Nephron progenitor cell (in vitro differentiated cells): ENCODE measurements at regions not wholly inside any gene's neighbourhood (a gene's known extent, or its start where the extent isn't known, plus 50 kb on each side); places are given as distances from the start of the nearest gene placed in this dataset.
A peak's percentile ranks its signal among the peaks of the same experiment; 100 is the strongest.

Source experiments
- DNase-seq: peaks from one replicate; pipeline ENCODE4 v3.0.0; 2021
- H3K27ac Mint-ChIP-seq: 2 replicates; pipeline ENCODE4 v1.8.0; 2021; ENCODE audit warnings: mild to moderate bottlenecking, moderate library complexity, mixed read lengths
- H3K27me3 Mint-ChIP-seq: 2 replicates; pipeline ENCODE4 v1.8.0; 2021; ENCODE audit warnings: mild to moderate bottlenecking, low read depth, mixed read lengths; ENCODE audit not compliant: poor library complexity
- H3K36me3 Mint-ChIP-seq: 2 replicates; pipeline ENCODE4 v1.8.0; 2021; ENCODE audit warnings: low read depth, mixed read lengths
- H3K4me1 Mint-ChIP-seq: 2 replicates; pipeline ENCODE4 v1.8.0; 2021; ENCODE audit warnings: mixed read lengths
- H3K4me3 Mint-ChIP-seq: 2 replicates; pipeline ENCODE4 v1.8.0; 2021; ENCODE audit warnings: mild to moderate bottlenecking, moderate library complexity, mixed read lengths
- H3K9me3 Mint-ChIP-seq: 2 replicates; pipeline ENCODE4 v1.8.0; 2021; ENCODE audit warnings: mild to moderate bottlenecking, moderate library complexity, mixed read lengths
- TF ChIP-seq, protein P1 (sequence below): fragments of 200-600 bp; sonication (generic); IDR thresholded peaks from 2 replicates; pipeline ENCODE4 v1.5.0; 2021; ENCODE audit warnings: antibody characterized with exemption

DNA sequence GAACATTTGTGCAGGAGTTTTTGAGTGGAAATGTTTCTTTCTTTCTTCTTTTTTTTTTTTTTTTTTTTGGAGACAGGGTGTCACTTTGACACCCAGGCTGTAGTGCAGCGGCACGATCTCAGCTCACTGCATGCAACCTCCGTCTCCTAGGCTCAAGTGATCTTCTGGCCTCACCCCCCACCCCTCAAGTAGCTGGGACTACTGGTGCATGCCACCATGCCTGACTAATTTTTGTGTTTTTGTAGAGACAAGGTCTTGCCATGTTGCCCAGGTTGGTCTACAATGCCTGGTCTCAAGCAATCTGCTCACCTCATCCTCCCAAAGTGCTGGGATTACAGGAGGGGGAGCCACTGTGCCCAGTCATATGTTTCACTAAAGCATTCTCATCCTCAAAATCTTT, 69.2 kb upstream of the BCAT1 start:
- DNase-seq, result no peak
- no peaks in the 10 kb centered on the region for H3K4me1 Mint-ChIP-seq
- H3K36me3 Mint-ChIP-seq, result no peaks in the 10 kb centered on the region
- no peak overlapping the region for H3K4me3 Mint-ChIP-seq
- H3K27me3 Mint-ChIP-seq, result peaks cover 10% of the 10 kb centered on the region
- H3K9me3 Mint-ChIP-seq, result peaks cover 20% of the 10 kb centered on the region
- TF ChIP-seq, protein P1, sequence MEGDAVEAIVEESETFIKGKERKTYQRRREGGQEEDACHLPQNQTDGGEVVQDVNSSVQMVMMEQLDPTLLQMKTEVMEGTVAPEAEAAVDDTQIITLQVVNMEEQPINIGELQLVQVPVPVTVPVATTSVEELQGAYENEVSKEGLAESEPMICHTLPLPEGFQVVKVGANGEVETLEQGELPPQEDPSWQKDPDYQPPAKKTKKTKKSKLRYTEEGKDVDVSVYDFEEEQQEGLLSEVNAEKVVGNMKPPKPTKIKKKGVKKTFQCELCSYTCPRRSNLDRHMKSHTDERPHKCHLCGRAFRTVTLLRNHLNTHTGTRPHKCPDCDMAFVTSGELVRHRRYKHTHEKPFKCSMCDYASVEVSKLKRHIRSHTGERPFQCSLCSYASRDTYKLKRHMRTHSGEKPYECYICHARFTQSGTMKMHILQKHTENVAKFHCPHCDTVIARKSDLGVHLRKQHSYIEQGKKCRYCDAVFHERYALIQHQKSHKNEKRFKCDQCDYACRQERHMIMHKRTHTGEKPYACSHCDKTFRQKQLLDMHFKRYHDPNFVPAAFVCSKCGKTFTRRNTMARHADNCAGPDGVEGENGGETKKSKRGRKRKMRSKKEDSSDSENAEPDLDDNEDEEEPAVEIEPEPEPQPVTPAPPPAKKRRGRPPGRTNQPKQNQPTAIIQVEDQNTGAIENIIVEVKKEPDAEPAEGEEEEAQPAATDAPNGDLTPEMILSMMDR, result no peak
- no peak overlapping the region for H3K27ac Mint-ChIP-seq

DNA sequence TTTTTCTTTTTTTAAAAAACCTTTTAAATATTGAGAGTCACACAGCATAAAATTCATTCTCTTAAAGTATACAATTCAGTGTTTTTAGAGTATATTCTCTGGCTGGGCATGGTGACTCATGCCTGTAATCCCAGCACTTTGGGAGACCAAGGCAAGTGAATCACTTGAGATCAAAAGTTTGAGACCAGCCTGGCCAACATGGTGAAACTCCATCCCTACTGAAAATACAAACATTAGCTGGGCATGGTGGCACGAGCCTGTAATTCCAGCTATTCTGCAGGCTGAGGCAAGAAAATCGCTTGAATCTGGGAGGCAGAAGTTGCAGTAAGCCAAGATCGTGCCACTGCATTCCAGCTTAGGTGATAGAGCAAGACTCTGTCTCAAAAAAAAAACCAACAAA, 68.4 kb upstream of the BCAT1 start:
- peaks cover 10% of the 10 kb centered on the region for H3K27me3 Mint-ChIP-seq
- no peak overlapping the region for H3K27ac Mint-ChIP-seq
- TF ChIP-seq, protein P1, result no peak
- peaks cover 20% of the 10 kb centered on the region for H3K9me3 Mint-ChIP-seq
- H3K4me3 Mint-ChIP-seq, result no peak overlapping the region
- H3K4me1 Mint-ChIP-seq, result no peaks in the 10 kb centered on the region
- no peak for DNase-seq
- H3K36me3 Mint-ChIP-seq, result no peaks in the 10 kb centered on the region

DNA sequence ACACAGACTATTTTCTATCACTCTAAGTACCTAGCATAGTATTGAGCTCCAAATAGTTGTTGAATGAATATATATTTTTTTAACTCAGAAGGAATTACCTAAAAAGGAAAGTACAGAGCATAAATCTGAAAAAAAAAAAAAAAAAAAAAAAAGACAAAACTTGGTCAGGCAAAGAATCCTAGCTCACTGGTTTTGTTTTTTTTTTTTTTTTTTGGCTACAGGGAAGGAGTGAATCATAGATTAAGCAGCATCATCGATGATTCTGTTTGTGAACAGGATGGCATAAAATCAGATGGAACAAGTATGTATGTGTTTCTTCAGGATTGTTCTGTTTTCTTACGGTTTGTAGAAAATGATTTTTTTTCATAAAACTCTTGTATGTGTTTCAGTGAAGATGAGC, 66.1 kb upstream of the BCAT1 start:
- peak overlapping the region; percentile 34 for H3K27ac Mint-ChIP-seq
- no peaks in the 10 kb centered on the region for H3K4me1 Mint-ChIP-seq
- DNase-seq, result no peak

DNA sequence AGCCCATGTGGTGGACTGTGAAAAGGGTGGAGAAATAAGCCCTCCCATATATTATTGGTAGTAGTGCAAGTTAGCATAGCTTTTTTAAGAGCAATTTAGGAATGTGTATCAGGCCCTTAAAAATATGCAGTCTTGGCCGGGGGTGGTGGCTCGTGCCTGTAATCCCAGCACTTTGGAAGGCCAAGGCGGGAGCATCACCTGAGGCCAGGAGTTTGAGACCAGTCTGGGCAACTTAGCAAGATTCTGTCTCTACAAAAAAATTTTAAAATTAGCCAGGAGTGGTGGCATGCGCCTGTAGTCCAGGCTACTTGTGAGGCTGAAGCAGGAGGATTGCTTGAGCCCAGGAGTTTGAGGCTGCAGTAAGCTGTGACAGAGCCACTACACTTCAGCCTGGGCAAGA, 64.2 kb upstream of the BCAT1 start:
- TF ChIP-seq, protein P1, result no peak
- Mint-ChIP-seq H3K27ac (no peak overlapping the region), H3K27me3 (peaks cover 6% of the 10 kb centered on the region), H3K4me1 (no peaks in the 10 kb centered on the region), H3K36me3 (no peaks in the 10 kb centered on the region), H3K9me3 (no peaks in the 10 kb centered on the region), H3K4me3 (no peak overlapping the region)
- no peak for DNase-seq

More for the DNA sequence above, 66.1 kb upstream of the BCAT1 start:
- TF ChIP-seq, protein P1, result no peak
- peaks cover 12% of the 10 kb centered on the region for H3K9me3 Mint-ChIP-seq
- no peaks in the 10 kb centered on the region for H3K36me3 Mint-ChIP-seq
- peaks cover 10% of the 10 kb centered on the region for H3K27me3 Mint-ChIP-seq
- no peak overlapping the region for H3K4me3 Mint-ChIP-seq

DNA sequence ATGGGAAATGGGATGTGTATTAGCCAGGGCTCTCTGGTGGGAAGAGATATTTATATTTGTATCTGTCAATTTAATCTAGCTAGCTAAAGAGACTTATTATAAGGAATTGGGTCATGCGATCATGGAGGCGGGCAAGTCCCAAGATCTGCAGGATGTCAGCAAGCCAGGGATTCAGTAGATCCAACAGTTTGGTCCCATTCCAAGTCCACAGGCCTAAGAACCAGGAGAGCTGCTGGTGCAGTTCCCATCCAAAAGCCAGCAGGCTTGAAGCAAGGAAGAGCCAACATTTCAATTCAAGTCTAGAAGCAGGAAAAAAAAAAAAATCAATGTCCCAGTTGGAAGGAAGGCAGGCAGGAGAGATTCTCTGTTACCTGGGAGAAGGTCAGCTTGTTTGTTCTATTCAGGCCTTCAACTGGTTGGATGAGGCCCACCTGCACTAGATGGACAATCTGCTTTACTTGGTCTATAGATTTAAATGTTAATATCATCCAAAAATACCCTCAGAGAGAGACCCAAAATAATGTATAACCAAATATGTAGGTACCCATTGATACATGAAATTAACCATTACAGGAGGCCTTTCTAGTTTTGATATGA, 60.7 kb upstream of the BCAT1 start:
- no peaks in the 10 kb centered on the region for H3K36me3 Mint-ChIP-seq

DNA sequence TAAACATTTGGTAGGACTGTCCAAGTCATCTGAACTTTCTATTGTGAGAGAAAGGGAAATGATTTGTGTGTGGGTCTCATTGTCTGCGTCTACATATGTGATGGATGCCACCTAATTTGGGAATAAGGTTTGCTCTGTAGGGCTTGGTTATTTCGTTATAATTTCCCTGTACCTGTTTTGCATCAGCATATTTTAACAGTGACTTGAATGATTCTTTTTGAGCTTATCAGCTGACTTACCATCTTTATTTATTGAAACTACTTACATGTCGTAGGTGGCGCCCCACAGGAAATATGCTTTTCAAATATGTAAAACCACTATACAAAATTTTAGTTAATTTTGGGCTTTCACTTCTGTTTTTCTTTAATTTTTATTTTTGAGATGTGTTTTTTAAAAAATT, 56.5 kb upstream of the BCAT1 start:
- no peak overlapping the region for H3K4me3 Mint-ChIP-seq
- no peaks in the 10 kb centered on the region for H3K4me1 Mint-ChIP-seq
- no peak for DNase-seq
- no peaks in the 10 kb centered on the region for H3K36me3 Mint-ChIP-seq
- H3K27me3 Mint-ChIP-seq, result peaks cover 16% of the 10 kb centered on the region
- H3K27ac Mint-ChIP-seq, result no peak overlapping the region
- TF ChIP-seq, protein P1, result no peak
- H3K9me3 Mint-ChIP-seq, result no peaks in the 10 kb centered on the region

More for the DNA sequence above, 60.7 kb upstream of the BCAT1 start:
- Mint-ChIP-seq H3K27ac (no peak overlapping the region), H3K9me3 (no peaks in the 10 kb centered on the region), H3K27me3 (peaks cover 4% of the 10 kb centered on the region), H3K4me3 (no peak overlapping the region), H3K4me1 (no peaks in the 10 kb centered on the region)
- TF ChIP-seq, protein P1, result no peak
- no peak for DNase-seq
